Neural cell (in vitro differentiated cells): ENCODE measurements at regions not wholly inside any gene's neighbourhood (a gene's known extent, or its start where the extent isn't known, plus 50 kb on each side); places are given as distances from the start of the nearest gene placed in this dataset.

ENCODE experiments used
- CTCF ChIP-seq: fragments of 450-650 bp; IDR thresholded peaks from 2 replicates; pipeline ENCODE4 v1.5.1; 2014; ENCODE audit warnings: antibody characterized with exemption, mild to moderate bottlenecking, moderate library complexity; ENCODE audit not compliant: poor library complexity, severe bottlenecking
- EP300 ChIP-seq: fragments of 450-650 bp; conservative IDR thresholded peaks from 2 replicates; pipeline ENCODE4 v1.6.1; 2014; ENCODE audit warnings: antibody characterized with exemption, mild to moderate bottlenecking, moderate library complexity; ENCODE audit not compliant: poor library complexity, severe bottlenecking

GRCh38 chr2:83730223-83730622 is 728.9 kb downstream of the SUCLG1 start:
- TF ChIP-seq CTCF (no peak), EP300 (no peak)
